SKM-1 (cell line): ENCODE measurements at regions not wholly inside any gene's neighbourhood (a gene's known extent, or its start where the extent isn't known, plus 50 kb on each side); places are given as distances from the start of the nearest gene placed in this dataset.

ENCODE experiments used
- DNase-seq: peaks from one replicate; lab custom pipeline; 2025; ENCODE audit not compliant: unreplicated experiment; lab: John Stamatoyannopoulos, UW

DNA sequence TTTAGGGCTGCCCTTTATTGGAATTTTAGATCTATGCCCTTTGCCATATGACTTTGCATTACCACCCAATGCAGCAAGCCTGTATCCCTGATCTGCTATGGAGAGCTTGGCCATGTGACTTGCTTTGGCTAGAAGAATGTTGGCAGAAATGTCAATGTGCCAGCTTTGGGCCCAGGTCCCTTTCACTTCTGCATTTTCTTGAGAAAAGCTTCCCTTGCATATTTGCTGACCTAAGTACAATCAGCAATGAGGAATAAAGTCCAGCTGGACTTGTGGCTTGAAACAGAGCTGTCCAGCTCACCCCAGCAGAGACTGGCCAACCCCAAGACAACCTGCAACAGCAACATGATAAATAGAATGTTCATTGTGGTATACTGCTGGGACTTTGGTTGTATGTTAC lies 135.9 kb downstream of the PAH start:
- no peak for DNase-seq

DNA sequence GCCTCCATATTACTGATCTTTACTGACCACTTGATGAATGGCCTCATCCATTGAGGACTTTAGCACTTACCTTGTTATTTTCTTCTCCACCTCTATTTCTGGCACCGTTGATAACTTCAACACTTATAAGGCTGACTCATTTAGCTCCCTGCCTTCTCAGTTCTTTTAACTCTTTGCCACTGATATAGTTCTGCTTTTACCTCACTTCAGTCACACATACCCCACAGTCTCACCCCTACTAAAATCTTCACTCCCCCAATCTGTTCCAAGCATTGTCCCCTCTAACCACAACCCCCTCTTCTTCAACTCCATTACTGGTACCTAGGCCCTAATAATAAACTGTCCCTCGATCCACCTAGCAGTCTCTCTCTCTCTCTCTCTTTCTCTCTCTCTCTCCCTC lies 141.0 kb downstream of the PAH start:
- no peak for DNase-seq

DNA sequence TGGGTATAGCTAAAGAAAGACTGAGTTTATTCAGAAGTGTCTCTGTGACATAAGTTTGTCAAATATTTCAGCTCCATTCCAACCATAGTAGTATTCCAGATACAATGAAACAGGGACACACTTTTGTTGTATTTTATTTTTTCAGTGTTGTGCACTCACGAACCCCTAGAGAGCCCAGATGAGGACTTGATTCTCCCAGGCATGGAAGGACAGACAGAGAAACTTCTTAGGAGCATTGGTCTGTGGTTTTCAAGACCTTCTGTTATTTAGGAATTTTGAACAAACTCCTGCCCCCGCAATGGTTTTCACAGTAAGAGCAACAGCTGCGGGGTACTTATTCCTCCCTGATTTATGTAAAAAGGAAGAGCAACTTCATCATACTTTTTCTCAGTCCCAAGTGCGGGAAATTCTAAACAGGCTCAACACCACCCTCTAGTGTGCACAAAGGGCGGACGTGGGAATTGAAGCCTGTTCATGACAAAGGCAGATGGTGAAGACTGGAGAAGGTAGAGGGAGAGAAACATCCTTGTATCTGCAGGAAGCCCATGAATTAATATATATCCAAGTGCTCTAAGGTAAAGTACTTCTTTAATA lies 147.6 kb downstream of the PAH start:
- peak; percentile 12 for DNase-seq

DNA sequence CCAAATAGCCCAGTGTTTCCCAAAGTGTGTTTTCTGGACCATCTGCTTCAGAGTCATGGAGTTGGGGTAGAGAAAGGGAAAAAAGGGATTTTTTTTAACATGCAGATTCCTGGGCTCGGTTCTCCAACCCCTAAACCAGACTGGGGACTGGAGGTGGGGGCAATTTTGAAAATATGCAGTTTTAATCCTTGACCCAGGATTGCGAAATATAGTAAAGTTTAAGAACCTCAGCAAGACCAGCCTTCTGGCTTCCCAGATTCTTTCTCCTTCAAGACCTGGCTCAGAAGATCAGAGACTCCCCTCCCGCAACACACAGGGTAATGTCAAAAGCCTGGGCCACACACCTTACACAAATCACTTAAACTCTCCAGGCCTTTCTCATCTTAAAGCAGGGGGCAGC lies 150.1 kb downstream of the PAH start:
- DNase-seq: no peak

DNA sequence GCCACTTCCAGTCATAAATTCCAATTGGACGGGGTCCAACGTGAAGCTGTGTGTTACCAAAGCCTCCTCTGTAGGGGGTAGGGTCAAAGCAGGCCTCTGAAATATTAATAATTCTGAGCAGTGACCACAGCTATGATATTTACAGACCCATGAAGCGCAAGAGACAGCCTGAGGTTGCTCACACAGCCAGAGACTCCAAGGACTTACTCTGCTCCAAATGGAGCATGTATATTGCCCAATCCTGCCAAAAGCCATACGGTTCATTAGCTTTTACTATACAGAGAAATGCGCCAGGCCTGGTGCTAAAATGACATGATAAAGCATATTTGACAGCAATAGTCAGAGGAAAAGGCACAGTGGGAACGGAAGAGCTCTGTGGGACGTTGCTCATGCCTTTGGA lies 151.3 kb downstream of the PAH start:
- DNase-seq: no peak

DNA sequence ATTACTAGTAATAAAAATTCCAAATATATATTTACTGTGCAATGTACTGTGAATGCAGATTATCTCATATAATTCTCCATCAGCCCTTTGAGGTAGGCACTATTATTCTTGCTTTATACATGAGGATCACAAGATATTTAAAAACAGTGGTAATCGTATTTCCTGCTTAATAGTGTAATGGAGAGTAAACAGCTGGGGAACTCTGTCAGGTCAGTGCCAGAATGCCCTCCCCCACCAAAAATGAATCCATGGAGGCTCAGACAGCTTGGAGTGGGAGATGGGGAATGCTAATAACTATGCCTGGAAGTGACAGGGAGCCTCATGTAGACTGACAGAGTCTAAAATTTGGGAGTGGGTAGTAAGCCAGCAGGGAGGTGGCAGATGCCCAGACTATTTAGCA lies 153.6 kb downstream of the PAH start:
- DNase-seq: no peak

DNA sequence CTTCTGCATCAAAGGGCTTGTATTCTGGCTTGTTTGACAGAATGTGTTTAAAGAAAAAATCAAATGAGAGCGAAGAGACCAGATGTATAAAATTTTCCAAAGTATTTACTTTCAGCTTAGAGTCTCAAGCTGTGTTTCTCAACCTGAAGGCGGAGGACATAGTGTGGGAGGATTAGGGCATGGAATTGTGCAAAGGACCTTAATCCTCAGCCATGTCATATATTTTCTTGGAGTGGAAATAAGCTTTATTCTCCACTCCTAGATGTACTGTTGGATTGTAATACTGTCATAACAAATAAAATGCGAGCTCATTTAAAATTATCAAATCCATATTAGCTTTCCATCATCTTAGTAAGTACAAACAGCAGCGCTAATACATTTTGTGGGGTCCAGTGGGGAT lies 154.0 kb downstream of the PAH start:
- DNase-seq: no peak

DNA sequence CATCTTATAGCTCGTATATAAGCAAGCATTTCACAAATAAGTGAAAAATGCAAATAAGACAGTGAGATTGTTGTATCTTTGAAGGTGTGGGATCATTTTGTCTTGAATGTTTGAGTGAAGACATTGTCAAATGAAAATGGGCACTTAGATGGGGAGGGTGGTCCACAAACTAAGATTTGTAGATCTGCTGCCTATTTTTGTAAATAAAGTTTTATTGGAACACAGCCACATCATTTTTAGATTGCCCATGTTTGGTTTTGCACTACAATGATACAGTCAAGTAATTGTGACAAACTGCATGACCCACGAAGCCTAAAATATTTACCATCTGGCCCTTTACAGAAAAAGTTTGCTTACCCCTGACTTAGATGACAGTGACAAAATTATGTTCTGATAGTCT lies 156.7 kb downstream of the PAH start:
- DNase-seq: no peak

DNA sequence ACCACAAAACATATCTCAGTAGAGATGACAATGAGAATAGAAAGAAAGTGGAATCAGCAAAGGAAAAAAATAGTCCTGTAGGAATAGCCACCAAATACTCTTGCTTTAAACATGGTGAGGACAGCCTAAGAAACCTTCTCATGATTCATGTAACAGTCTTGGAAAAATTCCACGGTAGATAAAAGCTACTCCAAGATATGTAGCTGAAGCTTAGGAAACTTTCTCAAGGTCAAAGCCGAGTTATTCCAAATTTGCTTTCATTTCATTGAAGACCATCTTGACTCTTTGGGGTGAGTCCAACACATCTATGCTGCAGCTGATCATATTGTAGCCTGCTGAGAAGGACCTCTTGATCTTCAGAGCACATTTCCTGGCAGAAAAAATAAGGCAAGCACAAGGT lies 157.6 kb downstream of the PAH start:
- no peak for DNase-seq

DNA sequence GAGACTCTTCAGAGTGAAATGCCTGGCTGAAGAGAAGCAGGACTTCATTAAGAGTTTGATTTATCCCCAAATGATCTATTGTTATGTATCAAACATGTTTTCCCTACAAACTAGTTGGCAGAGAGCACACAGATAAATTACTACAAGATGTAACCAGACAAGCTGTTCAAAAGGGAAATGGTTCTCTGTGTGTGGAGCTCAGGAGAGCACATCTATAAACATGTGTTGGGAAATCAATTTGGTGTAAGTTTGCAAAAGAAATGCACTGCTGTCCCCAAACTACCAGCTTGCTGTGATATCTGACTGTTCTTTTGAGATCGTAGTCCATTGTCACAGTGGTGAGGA lies 159.2 kb downstream of the PAH start:
- DNase-seq: no peak

DNA sequence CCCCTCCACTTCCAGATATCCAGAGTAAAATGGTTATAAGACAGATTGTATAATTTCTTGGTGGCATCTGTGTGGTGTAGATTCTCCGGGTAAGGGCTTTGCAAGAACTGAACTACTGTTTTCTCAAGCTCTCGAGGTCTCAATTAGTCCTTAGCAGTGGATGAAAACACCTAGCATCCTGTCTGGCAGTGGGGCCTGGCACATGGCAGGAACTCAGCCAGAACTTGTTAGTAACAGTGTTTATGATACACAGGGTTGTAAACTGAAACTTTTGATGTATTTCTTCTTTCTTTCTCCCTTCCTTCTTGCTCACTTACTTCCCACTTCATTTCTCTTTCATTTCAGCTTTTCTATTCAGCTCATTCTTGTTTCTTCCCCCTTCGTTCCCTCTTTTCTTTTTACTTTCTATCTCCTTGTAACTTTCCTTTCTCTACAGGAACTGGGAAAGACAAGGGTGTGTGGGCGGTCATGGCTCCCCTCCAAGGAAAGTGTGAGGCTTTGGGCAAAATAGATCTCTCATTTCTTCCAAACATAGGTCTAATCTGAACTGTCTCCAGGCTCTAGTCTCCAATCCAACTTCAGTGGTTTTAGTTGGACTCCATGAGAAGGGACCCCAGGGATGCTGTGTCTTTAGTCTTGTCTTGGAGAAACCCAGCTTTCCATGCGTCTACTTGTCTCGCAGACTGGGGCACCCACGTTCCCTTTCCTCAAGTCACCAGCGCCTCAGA lies 159.7 kb downstream of the PAH start:
- no peak for DNase-seq

DNA sequence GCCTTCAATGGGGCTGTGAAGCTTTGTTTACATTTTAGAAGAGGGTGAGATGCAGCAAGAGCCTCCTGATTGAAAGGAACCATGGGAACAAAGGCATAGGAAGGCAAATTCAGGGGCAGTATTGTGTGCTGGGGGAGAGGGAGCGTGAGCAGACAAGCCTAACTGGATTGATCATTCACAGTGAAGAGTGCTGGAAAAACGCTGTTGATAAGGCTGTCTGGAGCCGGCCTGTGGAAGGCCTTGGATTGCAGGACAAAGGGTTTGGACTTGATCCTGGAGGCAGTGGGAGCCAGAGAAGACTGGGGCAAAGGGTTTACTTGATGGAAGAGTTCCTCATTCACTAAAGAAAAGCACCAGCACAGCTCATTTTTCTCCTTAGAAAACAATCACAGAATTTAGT lies 160.5 kb downstream of the PAH start:
- DNase-seq: no peak

DNA sequence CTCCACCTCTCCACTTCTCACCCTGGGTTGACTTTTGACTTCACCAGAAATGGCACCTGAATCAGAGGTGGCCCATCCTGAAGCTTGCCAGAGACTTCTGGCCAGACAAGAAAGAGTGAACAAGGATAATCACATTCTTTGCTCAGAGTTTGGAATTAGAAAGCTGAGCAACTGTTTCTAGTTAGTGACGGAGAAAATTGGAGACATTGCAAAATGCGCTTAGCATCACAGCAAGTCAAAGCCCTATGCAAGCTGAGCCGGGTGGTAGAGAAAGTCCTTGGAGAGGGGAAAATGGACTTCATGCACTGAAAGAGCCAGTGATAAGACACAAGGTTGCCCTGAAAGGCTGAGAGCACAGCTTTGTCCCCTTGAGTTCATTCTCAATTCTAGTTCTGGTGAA lies 161.8 kb downstream of the PAH start:
- no peak for DNase-seq

DNA sequence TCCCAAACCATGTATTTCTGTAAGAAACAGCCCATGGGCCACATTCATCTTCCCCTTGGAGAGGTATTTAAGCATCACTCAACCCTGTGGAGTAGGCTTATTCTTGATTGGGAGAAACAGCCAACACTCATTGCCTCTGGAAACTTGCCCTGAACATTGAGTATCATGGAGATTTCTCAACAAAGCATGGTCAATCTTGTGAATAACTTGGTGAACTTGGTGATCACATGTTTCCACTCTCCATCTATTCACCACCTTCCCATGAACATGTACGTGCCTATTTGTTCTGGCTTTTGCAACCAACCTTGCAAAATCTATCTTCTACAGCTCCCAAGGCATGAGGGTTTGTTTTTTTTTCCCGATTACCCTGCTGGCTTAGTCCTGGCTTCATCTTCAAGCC lies 163.2 kb downstream of the PAH start:
- no peak for DNase-seq

DNA sequence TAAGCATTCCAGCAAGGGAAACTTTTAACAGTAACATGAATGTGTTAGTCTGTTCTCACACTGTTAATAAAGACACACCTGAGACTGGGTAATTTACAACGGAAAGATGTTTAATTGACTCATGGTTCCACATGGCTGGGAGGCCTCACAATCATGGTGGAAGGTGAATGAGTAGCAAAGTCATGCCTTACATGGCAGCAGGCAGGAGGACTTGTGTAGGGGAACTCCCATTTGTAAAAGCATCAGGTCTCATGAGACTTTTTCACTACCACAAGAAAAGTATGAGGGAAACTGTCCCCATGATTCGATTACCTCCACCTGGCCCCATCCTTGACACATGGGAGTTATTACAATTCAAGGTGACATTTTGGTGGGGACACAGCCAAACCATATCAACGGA lies 168.3 kb downstream of the PAH start:
- DNase-seq: no peak

DNA sequence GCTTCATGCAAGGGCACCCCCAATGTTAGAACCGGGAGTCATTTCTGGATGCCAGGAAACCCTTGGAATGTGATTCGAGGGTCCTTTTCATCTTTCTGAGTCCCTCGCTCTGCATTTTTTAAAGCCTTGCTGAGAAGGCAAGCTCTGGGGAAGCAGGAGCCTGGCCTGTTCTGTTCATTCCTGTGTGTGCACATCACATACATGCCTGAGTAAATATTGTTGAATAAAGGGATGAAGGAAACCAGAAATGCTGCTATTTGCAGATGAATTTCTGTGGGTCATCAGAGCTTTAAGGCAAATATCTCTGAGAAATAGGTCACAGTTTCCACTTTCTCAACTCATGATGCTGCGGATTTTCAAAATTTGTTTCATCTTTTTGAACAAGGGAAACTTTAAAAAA lies 170.1 kb downstream of the PAH start:
- DNase-seq: no peak

DNA sequence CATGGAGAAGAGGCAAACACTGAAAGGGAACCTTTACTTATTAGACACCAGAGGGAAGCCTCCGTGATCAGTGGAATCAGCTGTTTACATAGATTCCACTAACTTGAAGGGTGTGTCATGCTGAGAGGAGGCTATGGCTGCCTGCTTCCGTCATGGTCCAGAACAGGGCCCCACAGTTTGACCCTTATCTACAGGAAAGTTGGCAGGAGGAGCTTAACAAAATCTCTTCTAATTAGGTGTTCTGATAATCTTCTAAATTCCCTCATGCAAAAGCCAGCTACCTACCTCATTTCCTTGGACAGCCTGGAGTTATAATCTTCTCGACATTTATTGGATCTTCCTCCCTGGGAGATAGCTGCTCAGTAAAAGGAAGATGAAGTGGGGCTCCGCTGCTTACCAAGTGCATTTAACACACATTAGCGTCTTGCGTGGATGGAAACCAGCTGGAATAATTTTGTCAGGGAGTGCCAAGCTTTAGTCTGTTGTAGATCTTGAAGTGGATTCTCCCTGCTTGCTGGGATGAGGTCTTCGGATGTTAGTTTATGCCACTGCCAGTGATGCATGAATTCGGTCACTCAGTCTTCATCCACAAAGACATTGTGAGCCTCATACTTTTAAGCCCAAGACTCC lies 171.0 kb downstream of the PAH start:
- DNase-seq: no peak

DNA sequence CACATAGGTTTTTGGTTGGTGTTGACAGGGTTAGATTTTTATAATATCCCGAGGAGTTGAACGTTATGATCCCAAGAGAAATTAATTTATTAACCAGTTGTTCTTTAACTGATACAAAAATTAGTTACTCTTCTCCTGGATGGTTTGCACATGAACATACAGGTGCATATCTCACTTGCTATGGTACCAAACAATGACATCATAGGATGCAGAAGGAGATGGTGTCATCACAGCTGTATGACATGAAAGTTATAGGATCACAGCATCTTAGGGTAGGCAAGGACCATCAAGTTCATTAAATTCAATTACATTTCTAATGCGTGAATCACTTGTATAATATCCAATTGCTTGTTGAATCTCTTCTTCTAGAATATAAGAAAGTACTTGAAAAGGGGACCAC lies 175.8 kb downstream of the PAH start:
- DNase-seq: no peak

DNA sequence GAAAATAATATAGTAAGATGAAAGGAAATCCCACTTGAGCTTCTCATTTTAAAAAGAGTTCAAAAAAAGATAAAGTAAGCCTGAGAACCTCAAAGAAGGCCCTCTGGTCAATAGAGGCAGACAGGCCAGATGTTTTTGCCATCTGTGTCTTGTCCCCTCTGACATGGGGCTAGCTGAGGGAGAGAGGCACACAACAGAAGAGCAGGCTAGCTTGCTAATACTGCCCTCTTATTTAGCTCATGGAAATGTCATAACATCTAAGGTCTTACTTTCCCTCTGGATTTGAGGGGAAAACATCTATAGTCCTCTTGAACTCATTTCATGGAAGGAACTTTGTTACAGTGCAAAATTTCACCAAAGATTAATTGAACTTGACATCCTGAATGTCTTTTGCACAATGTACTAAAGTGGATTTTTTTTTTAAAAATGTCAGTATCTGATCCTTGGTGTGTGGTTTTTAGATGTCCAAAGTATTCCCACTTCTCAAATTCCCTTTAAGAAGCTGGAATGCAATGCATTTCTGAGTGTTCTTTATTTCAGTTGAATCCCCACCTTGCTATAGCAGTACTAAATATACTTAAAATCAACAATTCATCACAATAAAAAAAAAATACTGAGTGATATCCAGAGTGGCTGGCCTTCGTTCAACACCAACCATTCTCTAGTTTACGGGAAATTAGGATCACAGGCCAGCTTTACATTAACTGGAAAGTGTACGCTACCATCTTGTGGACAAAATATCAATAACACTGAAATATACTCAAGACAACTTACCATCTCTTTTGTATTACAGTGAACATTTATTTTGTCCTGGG lies 176.7 kb downstream of the PAH start:
- DNase-seq: no peak

DNA sequence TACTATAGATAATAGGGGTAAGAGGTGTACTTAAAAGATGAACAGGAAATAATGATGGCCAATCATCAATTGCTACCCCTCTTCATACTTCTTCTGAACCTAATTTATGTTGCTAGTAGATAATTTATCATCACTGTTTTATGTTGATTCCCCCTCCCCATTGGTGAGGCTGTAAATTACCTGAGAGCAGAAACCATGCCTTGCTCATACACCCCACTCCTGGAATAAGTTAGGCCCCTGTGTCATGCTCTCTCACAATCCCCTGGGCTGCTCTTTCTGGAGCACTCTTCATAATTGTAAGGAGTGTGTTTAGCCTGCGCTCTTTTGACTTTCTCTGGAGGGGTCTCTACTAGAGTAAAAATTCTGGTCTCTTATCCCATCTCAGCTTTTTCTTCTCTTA lies 180.7 kb downstream of the PAH start:
- no peak for DNase-seq

DNA sequence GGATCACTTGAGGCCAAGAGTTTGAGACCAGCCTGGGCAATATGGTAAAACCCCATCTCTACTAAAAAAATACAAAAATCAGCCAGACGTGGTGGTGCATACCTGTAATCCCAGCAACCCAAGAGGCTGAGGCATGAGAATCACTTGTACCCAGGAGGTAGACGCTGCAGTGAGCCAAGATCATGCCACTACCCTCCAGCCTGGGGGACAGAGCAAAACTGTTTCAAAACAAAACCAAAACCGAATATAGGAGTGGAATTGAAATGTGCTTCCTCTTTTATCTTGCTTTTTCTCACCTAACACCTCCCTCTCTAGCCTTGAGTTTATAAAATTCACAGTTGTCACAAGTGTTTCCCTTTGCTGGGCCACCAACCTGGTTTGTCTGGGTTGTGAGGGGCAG lies 181.9 kb downstream of the PAH start:
- no peak for DNase-seq

DNA sequence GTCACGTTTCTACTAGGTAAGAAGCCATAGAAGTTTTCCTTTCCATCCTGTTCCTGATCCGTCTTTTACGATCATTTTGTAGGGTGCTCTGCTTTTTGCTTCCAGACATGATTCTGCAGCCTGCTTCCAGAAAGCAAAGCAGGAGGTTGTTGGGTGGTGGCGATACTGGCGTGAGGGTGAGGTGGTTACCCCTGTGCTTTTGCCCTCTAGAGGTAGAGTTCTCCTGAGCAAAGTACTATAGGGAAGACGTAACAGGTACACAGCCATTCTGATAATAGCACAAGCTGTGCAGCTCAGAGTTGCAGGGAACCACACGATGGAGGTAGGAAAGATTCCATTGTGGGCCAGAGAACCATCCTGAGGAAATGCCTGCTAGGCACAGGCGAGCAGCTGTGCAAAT lies 186.0 kb downstream of the PAH start:
- DNase-seq: no peak
